Upper lobe of right lung (tissue), 1 donor: ENCODE measurements at regions not wholly inside any gene's neighbourhood (a gene's known extent, or its start where the extent isn't known, plus 50 kb on each side); places are given as distances from the start of the nearest gene placed in this dataset.

Source experiments
- ATAC-seq: fragments of 200-7000 bp; cut with Tn5 transposase; one replicate; pipeline ENCODE4 v1.9.1; 2020; ENCODE audit warnings: mild to moderate bottlenecking, moderate library complexity
- DNase-seq: peaks from one replicate; pipeline ENCODE4 v3.0.0-alpha.2; 2020
- H3K27ac ChIP-seq: fragments of 200-600 bp; one replicate; pipeline ENCODE4 v1.8.0; 2022
- H3K27me3 ChIP-seq: fragments of 200-600 bp; one replicate; pipeline ENCODE4 v1.8.0; 2022; ENCODE audit warnings: mild to moderate bottlenecking
- H3K36me3 ChIP-seq: fragments of 200-600 bp; one replicate; pipeline ENCODE4 v1.8.0; 2022
- H3K4me1 ChIP-seq: fragments of 200-600 bp; one replicate; pipeline ENCODE4 v1.8.0; 2022
- H3K4me3 ChIP-seq: fragments of 200-600 bp; one replicate; pipeline ENCODE4 v1.8.0; 2022; ENCODE audit warnings: mild to moderate bottlenecking
- H3K9me3 ChIP-seq: fragments of 200-600 bp; one replicate; pipeline ENCODE4 v1.8.0; 2022
- CTCF ChIP-seq: fragments of 200-600 bp; IDR thresholded peaks from one replicate; pipeline ENCODE4 v1.8.0; 2022; ENCODE audit warnings: antibody characterized with exemption
- intact Hi-C: fragments of 100-400 bp; cut with DNase I; formaldehyde crosslinking; loops from one replicate; pipeline ENCODE4 v1.11.0; 2022
- donor health status: DM: no; HTN: yes; CAD: no; lungs with severe emphysema.

GRCh38 chr3:124223853-124224252 lies 231.9 kb upstream of the ROPN1 start:
- no peak for DNase-seq
- no peak for TF ChIP-seq CTCF
- Histone ChIP-seq H3K27ac (no peak overlapping the region), H3K27me3 (no peaks in the 10 kb centered on the region), H3K4me1 (no peaks in the 10 kb centered on the region), H3K4me3 (no peak overlapping the region), H3K36me3 (no peaks in the 10 kb centered on the region), H3K9me3 (no peaks in the 10 kb centered on the region)
- intact Hi-C loops, result no loop called here
- no peak for ATAC-seq

GRCh38 chr3:124227150-124227630 lies 235.3 kb upstream of the ROPN1 start:
- H3K27me3 ChIP-seq, result no peaks in the 10 kb centered on the region
- ATAC-seq (no peak), DNase-seq (no peak)
- H3K4me1 ChIP-seq, result no peaks in the 10 kb centered on the region
- no peaks in the 10 kb centered on the region for H3K9me3 ChIP-seq
- no peak overlapping the region for H3K4me3 ChIP-seq
- H3K27ac ChIP-seq, result no peak overlapping the region
- no peaks in the 10 kb centered on the region for H3K36me3 ChIP-seq
- TF ChIP-seq CTCF, result no peak
- intact Hi-C loops, result no loop called here

- intact Hi-C loops, result no loop called here
- TF ChIP-seq CTCF, result no peak
- no peak overlapping the region for H3K4me3 ChIP-seq
- no peak for ATAC-seq
- H3K36me3 ChIP-seq, result no peaks in the 10 kb centered on the region
- no peaks in the 10 kb centered on the region for H3K9me3 ChIP-seq
- no peak for DNase-seq
- H3K27me3 ChIP-seq, result no peaks in the 10 kb centered on the region
- H3K4me1 ChIP-seq, result no peaks in the 10 kb centered on the region
- H3K27ac ChIP-seq, result no peak overlapping the region
Measured at GRCh38 chr3:124229420-124229819, 237.5 kb upstream of the ROPN1 start.

- intact Hi-C loops, result no loop called here
- Histone ChIP-seq H3K4me1 (no peaks in the 10 kb centered on the region), H3K27ac (no peak overlapping the region), H3K36me3 (no peaks in the 10 kb centered on the region), H3K27me3 (no peaks in the 10 kb centered on the region), H3K9me3 (no peaks in the 10 kb centered on the region), H3K4me3 (no peak overlapping the region)
- ATAC-seq (no peak), DNase-seq (no peak)
- TF ChIP-seq CTCF, result no peak
Measured at GRCh38 chr3:124229836-124230235, 237.9 kb upstream of the ROPN1 start.

- Histone ChIP-seq H3K27me3 (no peaks in the 10 kb centered on the region), H3K36me3 (no peaks in the 10 kb centered on the region), H3K4me3 (no peak overlapping the region), H3K9me3 (no peaks in the 10 kb centered on the region), H3K4me1 (no peaks in the 10 kb centered on the region), H3K27ac (no peak overlapping the region)
- no peak for DNase-seq
- intact Hi-C loops, result no loop called here
- ATAC-seq, result no peak
- no peak for TF ChIP-seq CTCF
Measured at GRCh38 chr3:124230432-124230831, 238.5 kb upstream of the ROPN1 start.

- TF ChIP-seq CTCF, result no peak
- no peaks in the 10 kb centered on the region for H3K4me1 ChIP-seq
- no peak overlapping the region for H3K4me3 ChIP-seq
- intact Hi-C loops, result no loop called here
- no peaks in the 10 kb centered on the region for H3K27me3 ChIP-seq
- no peak overlapping the region for H3K27ac ChIP-seq
- no peak for DNase-seq
- H3K36me3 ChIP-seq, result no peaks in the 10 kb centered on the region
- no peaks in the 10 kb centered on the region for H3K9me3 ChIP-seq
- ATAC-seq, result no peak
Measured at GRCh38 chr3:124230998-124231397, 239.1 kb upstream of the ROPN1 start.
